Suprapubic skin (tissue), 3 donors: ENCODE measurements at regions not wholly inside any gene's neighbourhood (a gene's known extent, or its start where the extent isn't known, plus 50 kb on each side); places are given as distances from the start of the nearest gene placed in this dataset.

Experiments
- CTCF ChIP-seq, 2 donors: fragments of 200-600 bp in 1 of 2; fragments of 450-650 bp in 1 of 2; sonication (generic) in 1 of 2; IDR thresholded peaks; one replicate each; pipeline ENCODE4 v1.5.1; 2016 to 2019; ENCODE audit warnings: antibody characterized with exemption in 2 of 2, mild to moderate bottlenecking in 1 of 2, moderate library complexity in 1 of 2
- EP300 ChIP-seq: sonication (generic); formaldehyde crosslinking; IDR thresholded peaks from one replicate; pipeline ENCODE4 v1.6.1; 2017; ENCODE audit warnings: antibody characterized with exemption
- POLR2A ChIP-seq, 2 donors: fragments of 450-650 bp; IDR thresholded peaks; one replicate each; pipeline ENCODE4 v1.6.1; 2017; ENCODE audit warnings: antibody characterized with exemption in 2 of 2, mild to moderate bottlenecking in 2 of 2, moderate library complexity in 2 of 2

GRCh38 chr22:48642550-48642949 lies 1185.1 kb downstream of the BRD1 start:
- TF ChIP-seq CTCF (IDR thresholded peaks at IDR 0.05): no peak
- no peak for TF ChIP-seq POLR2A (IDR thresholded peaks at IDR 0.05)
- no peak for TF ChIP-seq EP300
